H7 (cell line): ENCODE measurements at regions not wholly inside any gene's neighbourhood (a gene's known extent, or its start where the extent isn't known, plus 50 kb on each side); places are given as distances from the start of the nearest gene placed in this dataset.

Source experiments
- DNase-seq: peaks from one replicate; pipeline ENCODE4 v3.0.0; 2012
- H3K27me3 ChIP-seq: 2 replicates; pipeline ENCODE4 v1.6.0; 2011; ENCODE audit warnings: mild to moderate bottlenecking, low read length; ENCODE audit not compliant: control insufficient read depth, insufficient read depth
- H3K36me3 ChIP-seq: replicated peaks from 2 replicates; pipeline ENCODE4 v1.5.1; 2011; ENCODE audit warnings: low read length; ENCODE audit not compliant: control insufficient read depth, insufficient read depth
- H3K4me3 ChIP-seq: 2 replicates; pipeline ENCODE4 v1.5.1; 2011; ENCODE audit warnings: low read depth, mild to moderate bottlenecking, control low read depth, low read length, moderate library complexity; ENCODE audit not compliant: insufficient read depth

- H3K27me3 ChIP-seq: no peaks in the 10 kb centered on the region
Measured at GRCh38 chr1:55861676-55862340, 646.6 kb upstream of the USP24 start.

GRCh38 chr1:55860798-55861519, 645.8 kb upstream of the USP24 start:
- Histone ChIP-seq H3K27me3 (no peaks in the 10 kb centered on the region), H3K36me3 (no peaks in the 10 kb centered on the region), H3K4me3 (no peak overlapping the region)
- DNase-seq: peak; percentile 9

More at GRCh38 chr1:55861676-55862340, 646.6 kb upstream of the USP24 start:
- DNase-seq: no peak
- Histone ChIP-seq H3K36me3 (no peaks in the 10 kb centered on the region), H3K4me3 (no peak overlapping the region)

GRCh38 chr1:55860326-55860725, 645.2 kb upstream of the USP24 start:
- no peak overlapping the region for H3K4me3 ChIP-seq
- H3K36me3 ChIP-seq: no peaks in the 10 kb centered on the region
- no peaks in the 10 kb centered on the region for H3K27me3 ChIP-seq
- DNase-seq: no peak

- Histone ChIP-seq H3K4me3 (no peak overlapping the region), H3K27me3 (no peaks in the 10 kb centered on the region), H3K36me3 (no peaks in the 10 kb centered on the region)
- no peak for DNase-seq
Measured at GRCh38 chr1:55854911-55855310, 639.7 kb upstream of the USP24 start.

- no peak overlapping the region for H3K4me3 ChIP-seq
- H3K36me3 ChIP-seq: no peaks in the 10 kb centered on the region
- H3K27me3 ChIP-seq: no peaks in the 10 kb centered on the region
- DNase-seq: peak; percentile 17
Measured at GRCh38 chr1:55848906-55849305, 633.7 kb upstream of the USP24 start.

- H3K36me3 ChIP-seq: no peaks in the 10 kb centered on the region
- no peak overlapping the region for H3K4me3 ChIP-seq
- no peaks in the 10 kb centered on the region for H3K27me3 ChIP-seq
- no peak for DNase-seq
Measured at GRCh38 chr1:55846051-55846450, 630.9 kb upstream of the USP24 start.

- H3K27me3 ChIP-seq: no peaks in the 10 kb centered on the region
- no peak for DNase-seq
- H3K4me3 ChIP-seq: no peak overlapping the region
- no peaks in the 10 kb centered on the region for H3K36me3 ChIP-seq
Measured at GRCh38 chr1:55844322-55844721, 629.2 kb upstream of the USP24 start.

GRCh38 chr1:55839626-55840025, 624.5 kb upstream of the USP24 start:
- no peak overlapping the region for H3K4me3 ChIP-seq

GRCh38 chr1:55839221-55839620, 624.1 kb upstream of the USP24 start:
- DNase-seq: no peak
- Histone ChIP-seq H3K36me3 (no peaks in the 10 kb centered on the region), H3K27me3 (no peaks in the 10 kb centered on the region), H3K4me3 (no peak overlapping the region)

More at GRCh38 chr1:55839626-55840025, 624.5 kb upstream of the USP24 start:
- no peaks in the 10 kb centered on the region for H3K27me3 ChIP-seq
- no peak for DNase-seq
- H3K36me3 ChIP-seq: no peaks in the 10 kb centered on the region

GRCh38 chr1:55836086-55836485, 620.9 kb upstream of the USP24 start:
- no peak overlapping the region for H3K4me3 ChIP-seq
- no peaks in the 10 kb centered on the region for H3K36me3 ChIP-seq
- DNase-seq: no peak
- no peaks in the 10 kb centered on the region for H3K27me3 ChIP-seq

- H3K27me3 ChIP-seq: no peaks in the 10 kb centered on the region
- no peaks in the 10 kb centered on the region for H3K36me3 ChIP-seq
- no peak for DNase-seq
- H3K4me3 ChIP-seq: no peak overlapping the region
Measured at GRCh38 chr1:55833529-55834091, 618.4 kb upstream of the USP24 start.

- H3K36me3 ChIP-seq: no peaks in the 10 kb centered on the region
- DNase-seq: no peak
- H3K4me3 ChIP-seq: no peak overlapping the region
- H3K27me3 ChIP-seq: no peaks in the 10 kb centered on the region
Measured at GRCh38 chr1:55831759-55832158, 616.6 kb upstream of the USP24 start.

GRCh38 chr1:55828044-55828443, 612.9 kb upstream of the USP24 start:
- H3K27me3 ChIP-seq: no peaks in the 10 kb centered on the region
- no peak for DNase-seq
- no peaks in the 10 kb centered on the region for H3K36me3 ChIP-seq
- H3K4me3 ChIP-seq: no peak overlapping the region

- no peaks in the 10 kb centered on the region for H3K36me3 ChIP-seq
- H3K4me3 ChIP-seq: no peak overlapping the region
- DNase-seq: no peak
- H3K27me3 ChIP-seq: no peaks in the 10 kb centered on the region
Measured at GRCh38 chr1:55827350-55827749, 612.2 kb upstream of the USP24 start.

- Histone ChIP-seq H3K36me3 (no peaks in the 10 kb centered on the region), H3K27me3 (no peaks in the 10 kb centered on the region), H3K4me3 (no peak overlapping the region)
- DNase-seq: no peak
Measured at GRCh38 chr1:55826381-55827080, 611.4 kb upstream of the USP24 start.
